GM23248 (cell line): ENCODE measurements at regions not wholly inside any gene's neighbourhood (a gene's known extent, or its start where the extent isn't known, plus 50 kb on each side); places are given as distances from the start of the nearest gene placed in this dataset.

Experiments used
- DNase-seq: peaks from one replicate; pipeline ENCODE4 v3.0.0-alpha.2; 2015
- H2AFZ ChIP-seq: fragments of 200-600 bp; sonication (generic); 2 replicates; pipeline ENCODE4 v1.6.1; 2016; ENCODE audit warnings: antibody characterized with exemption
- H3F3A ChIP-seq: fragments of 200-600 bp; sonication (generic); 2 replicates; pipeline ENCODE4 v1.6.1; 2016; ENCODE audit warnings: mild to moderate bottlenecking, antibody characterized with exemption, mixed run types; ENCODE audit not compliant: insufficient read depth
- H3K27ac ChIP-seq: fragments of 200-600 bp; sonication (generic); 2 replicates; pipeline ENCODE4 v1.5.1; 2016; ENCODE audit warnings: mild to moderate bottlenecking
- H3K27me3 ChIP-seq: fragments of 200-600 bp; sonication (generic); replicated peaks from 2 replicates; pipeline ENCODE4 v1.6.1; 2016; ENCODE audit warnings: mild to moderate bottlenecking; ENCODE audit not compliant: insufficient read depth
- H3K36me3 ChIP-seq: fragments of 200-600 bp; sonication (generic); 2 replicates; pipeline ENCODE4 v1.6.1; 2016; ENCODE audit warnings: low read depth, mild to moderate bottlenecking
- H3K4me1 ChIP-seq: fragments of 200-600 bp; sonication (generic); 2 replicates; pipeline ENCODE4 v1.6.1; 2016; ENCODE audit warnings: mild to moderate bottlenecking; ENCODE audit not compliant: insufficient read depth
- H3K4me2 ChIP-seq: fragments of 200-600 bp; sonication (generic); one replicate; pipeline ENCODE4 v1.6.1; 2016; ENCODE audit warnings: mild to moderate bottlenecking; ENCODE audit not compliant: unreplicated experiment
- H3K4me3 ChIP-seq: fragments of 200-600 bp; sonication (generic); 2 replicates; pipeline ENCODE4 v1.5.1; 2016; ENCODE audit warnings: mild to moderate bottlenecking
- H3K79me2 ChIP-seq: fragments of 200-600 bp; sonication (generic); 2 replicates; pipeline ENCODE4 v1.6.1; 2016; ENCODE audit warnings: mild to moderate bottlenecking; ENCODE audit not compliant: insufficient read depth
- H3K9ac ChIP-seq: fragments of 200-600 bp; sonication (generic); 2 replicates; pipeline ENCODE4 v1.6.1; 2016; ENCODE audit warnings: mild to moderate bottlenecking
- H3K9me2 ChIP-seq: fragments of 200-600 bp; sonication (generic); 2 replicates; pipeline ENCODE4 v1.6.1; 2016; ENCODE audit warnings: mixed run types, mild to moderate bottlenecking, moderate library complexity; ENCODE audit not compliant: insufficient read depth
- H3K9me3 ChIP-seq: fragments of 200-600 bp; sonication (generic); one replicate; pipeline ENCODE4 v1.6.1; 2017; ENCODE audit warnings: low read depth
- H4K20me1 ChIP-seq: fragments of 200-600 bp; sonication (generic); 2 replicates; pipeline ENCODE4 v1.6.0; 2016; ENCODE audit not compliant: insufficient read depth
- EZH2 ChIP-seq: fragments of 200-600 bp; sonication (generic); IDR thresholded peaks from 2 replicates; pipeline ENCODE4 v1.6.1; 2018; ENCODE audit warnings: antibody characterized with exemption, mild to moderate bottlenecking; ENCODE audit not compliant: insufficient read depth, poor library complexity, severe bottlenecking
- EZH2phosphoT487 ChIP-seq: fragments of 200-600 bp; sonication (generic); IDR thresholded peaks from 2 replicates; pipeline ENCODE4 v1.6.1; 2018; ENCODE audit warnings: antibody characterized with exemption, moderate library complexity, mild to moderate bottlenecking, low read depth; ENCODE audit not compliant: insufficient read depth
- WGBS, 2 experiments: methylation state at CpG; one replicate each; pipeline ENCODE4 v1.1.6; 2015 to 2017; ENCODE audit warnings: low lambda C conversion rate in 2 of 2, low coverage in 1 of 2; ENCODE audit errors: missing lambda C conversion rate in 2 of 2; 5-methylcytosine and 5-hydroxymethylcytosine counted together
- in situ Hi-C: fragments of 300-500 bp; cut with MboI; formaldehyde crosslinking; loops from 2 replicates; pipeline ENCODE4 v1.15.0; 2020

DNA sequence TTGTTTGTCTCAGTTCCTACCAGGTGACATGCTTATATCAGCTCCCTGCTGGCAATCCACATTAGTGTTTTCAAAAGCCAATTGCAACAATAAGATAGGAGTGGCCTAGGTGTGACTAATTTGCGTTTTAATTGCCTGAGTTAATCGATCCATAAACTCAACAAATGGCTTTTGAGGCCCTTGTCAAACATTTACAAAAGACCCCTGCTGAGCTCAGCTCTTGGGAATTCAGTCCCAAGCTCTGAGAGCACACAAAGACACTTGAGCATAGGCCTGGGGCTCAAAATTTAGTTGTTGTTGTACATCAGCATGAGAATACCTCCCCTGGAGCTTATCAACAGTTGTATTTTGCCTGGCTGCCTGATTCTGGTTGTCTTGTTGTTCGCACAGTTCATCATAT is 1134.4 kb upstream of the TSPY4 start:
- Histone ChIP-seq H3F3A (no peaks in the 10 kb centered on the region), H3K79me2 (no peaks in the 10 kb centered on the region), H3K4me3 (no peak overlapping the region), H3K27ac (no peak overlapping the region), H3K36me3 (no peaks in the 10 kb centered on the region), H3K9ac (no peak overlapping the region), H2AFZ (no peak overlapping the region), H3K4me2 (no peak overlapping the region), H3K9me2 (no peaks in the 10 kb centered on the region), H3K4me1 (no peaks in the 10 kb centered on the region), H3K9me3 (no peaks in the 10 kb centered on the region), H3K27me3 (no peaks in the 10 kb centered on the region), H4K20me1 (no peaks in the 10 kb centered on the region)
- DNase-seq, result no peak
- TF ChIP-seq EZH2phosphoT487 (no peak), EZH2 (no peak)
- in situ Hi-C loops, result no loop called here
- 7 to 15% methylated on average over 3 of the region's 3 CpGs for WGBS, 2 experiments

DNA sequence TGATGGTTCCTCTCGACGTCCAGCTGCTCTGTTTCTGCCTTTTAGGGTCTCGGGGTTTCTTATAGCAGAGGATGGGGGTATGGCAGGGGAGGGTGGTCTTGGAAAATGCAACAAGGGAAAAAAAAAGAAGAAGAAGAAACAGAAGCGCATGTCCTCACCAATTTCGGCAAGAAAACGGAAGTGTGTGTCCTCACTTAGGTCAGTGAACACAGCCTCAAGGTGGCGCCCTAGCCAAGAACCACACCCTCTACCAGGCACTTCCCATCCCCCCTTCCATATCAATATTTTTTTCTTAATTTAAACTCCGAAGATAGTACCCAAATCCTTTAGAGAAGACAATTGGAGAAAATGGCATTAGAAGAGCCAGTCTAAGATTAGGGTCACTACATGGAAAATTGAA is 1096.1 kb upstream of the TSPY4 start:
- no peaks in the 10 kb centered on the region for H3K36me3 ChIP-seq
- H3K27me3 ChIP-seq, result no peaks in the 10 kb centered on the region
- TF ChIP-seq EZH2phosphoT487 (no peak), EZH2 (no peak)
- no peaks in the 10 kb centered on the region for H3F3A ChIP-seq
- in situ Hi-C loops, result no loop called here
- no peaks in the 10 kb centered on the region for H4K20me1 ChIP-seq
- DNase-seq, result no peak
- WGBS, 2 experiments, result 31 to 54% methylated on average over 2 to 8 of the region's 8 CpGs
- H3K9ac ChIP-seq, result no peak overlapping the region
- no peaks in the 10 kb centered on the region for H3K9me2 ChIP-seq
- no peaks in the 10 kb centered on the region for H3K9me3 ChIP-seq
- no peak overlapping the region for H3K4me3 ChIP-seq
- no peak overlapping the region for H3K27ac ChIP-seq
- no peak overlapping the region for H3K4me2 ChIP-seq
- H3K4me1 ChIP-seq, result no peaks in the 10 kb centered on the region
- no peak overlapping the region for H2AFZ ChIP-seq
- no peaks in the 10 kb centered on the region for H3K79me2 ChIP-seq

GRCh38 chrY:8273807-8274206 is 1063.5 kb upstream of the TSPY4 start:
- no peaks in the 10 kb centered on the region for H3K4me1 ChIP-seq
- H3K9ac ChIP-seq, result no peak overlapping the region
- H3K27ac ChIP-seq, result no peak overlapping the region
- H3K79me2 ChIP-seq, result no peaks in the 10 kb centered on the region
- no peaks in the 10 kb centered on the region for H3K27me3 ChIP-seq
- no peaks in the 10 kb centered on the region for H3F3A ChIP-seq
- no peak overlapping the region for H3K4me3 ChIP-seq
- H3K9me3 ChIP-seq, result no peaks in the 10 kb centered on the region
- DNase-seq, result no peak
- no peaks in the 10 kb centered on the region for H4K20me1 ChIP-seq
- in situ Hi-C loops, result no loop called here
- no peaks in the 10 kb centered on the region for H3K9me2 ChIP-seq
- H3K36me3 ChIP-seq, result no peaks in the 10 kb centered on the region
- no peak overlapping the region for H2AFZ ChIP-seq
- TF ChIP-seq EZH2, result no peak
- TF ChIP-seq EZH2phosphoT487, result no peak
- no peak overlapping the region for H3K4me2 ChIP-seq

- no peaks in the 10 kb centered on the region for H3K9me3 ChIP-seq
- no peaks in the 10 kb centered on the region for H3K4me1 ChIP-seq
- no peaks in the 10 kb centered on the region for H3K79me2 ChIP-seq
- H3K36me3 ChIP-seq, result no peaks in the 10 kb centered on the region
- no peak overlapping the region for H3K9ac ChIP-seq
- no peak overlapping the region for H3K4me3 ChIP-seq
- DNase-seq, result no peak
- 50 to 56% methylated on average over 1 of the region's 1 CpG for WGBS, 2 experiments
- no peak overlapping the region for H3K27ac ChIP-seq
- no peaks in the 10 kb centered on the region for H3K27me3 ChIP-seq
- TF ChIP-seq EZH2, result no peak
- no peak for TF ChIP-seq EZH2phosphoT487
- in situ Hi-C loops, result no loop called here
- no peak overlapping the region for H2AFZ ChIP-seq
- H3F3A ChIP-seq, result no peaks in the 10 kb centered on the region
- no peak overlapping the region for H3K4me2 ChIP-seq
- H3K9me2 ChIP-seq, result no peaks in the 10 kb centered on the region
- no peaks in the 10 kb centered on the region for H4K20me1 ChIP-seq
Measured at GRCh38 chrY:8305021-8305420, 1032.2 kb upstream of the TSPY4 start.

- TF ChIP-seq EZH2phosphoT487 (no peak), EZH2 (no peak)
- Histone ChIP-seq H3K4me3 (no peak overlapping the region), H3K9me3 (no peaks in the 10 kb centered on the region), H3K9ac (no peak overlapping the region), H2AFZ (no peak overlapping the region), H3K36me3 (no peaks in the 10 kb centered on the region), H3K27me3 (no peaks in the 10 kb centered on the region), H3K79me2 (no peaks in the 10 kb centered on the region), H3K27ac (no peak overlapping the region), H4K20me1 (no peaks in the 10 kb centered on the region), H3K4me2 (no peak overlapping the region), H3F3A (no peaks in the 10 kb centered on the region), H3K4me1 (no peaks in the 10 kb centered on the region), H3K9me2 (no peaks in the 10 kb centered on the region)
- no peak for DNase-seq
- in situ Hi-C loops, result no loop called here
Measured at GRCh38 chrY:8324113-8324512, 1013.2 kb upstream of the TSPY4 start.
